ENCODE measurements at regions not wholly inside any gene's neighbourhood (a gene's known extent, or its start where the extent isn't known, plus 50 kb on each side); places are given as distances from the start of the nearest gene placed in this dataset.

GRCh38 chr3:194987571-194988494, 283.1 kb downstream of the XXYLT1 start:
- TF ChIP-seq POLR2A (IDR thresholded peaks at IDR 0.05) (no peak), CTCF (IDR thresholded peaks at IDR 0.05) (no peak), EP300 (IDR thresholded peaks at IDR 0.05; ENCODE audit: low read depth) (no peak)

All from transverse colon (tissue), 3 donors.